CD4-positive, alpha-beta T cell treated with Interferon alpha-2 for 1 hour (primary cell): ENCODE measurements at regions not wholly inside any gene's neighbourhood (a gene's known extent, or its start where the extent isn't known, plus 50 kb on each side); places are given as distances from the start of the nearest gene placed in this dataset.

Source experiments
- DNase-seq, 2 donors: peaks; one replicate each; pipeline ENCODE4 v3.0.0-alpha.2; 2020 to 2022

DNA sequence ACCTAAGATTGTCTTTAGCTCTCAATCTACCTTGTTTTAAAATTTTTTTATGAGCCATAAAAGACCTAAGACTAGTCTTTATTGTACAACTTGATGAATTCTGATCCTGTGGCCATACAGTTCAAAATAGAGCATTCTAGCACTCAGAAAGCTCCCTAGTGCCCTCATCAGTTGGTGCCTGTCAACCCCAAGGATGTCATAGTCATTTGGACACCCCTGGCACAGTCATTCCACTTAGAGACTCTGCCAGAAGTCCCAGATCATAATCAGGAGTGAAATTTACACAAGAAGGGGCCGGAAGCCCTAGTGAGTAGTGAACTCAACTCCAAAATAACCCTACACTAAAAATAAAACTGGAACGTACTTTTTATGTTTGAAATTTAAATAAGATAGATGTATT, 80.0 kb upstream of the INSIG1 start:
- no peak for DNase-seq

GRCh38 chr7:155218276-155219153, 79.2 kb upstream of the INSIG1 start:
- DNase-seq = no peak

GRCh38 chr7:155219154-155219531, 78.5 kb upstream of the INSIG1 start:
- no peak for DNase-seq

- DNase-seq = no peak
These were observed 77.5 kb upstream of the INSIG1 start for GRCh38 chr7:155219947-155220769.

DNA sequence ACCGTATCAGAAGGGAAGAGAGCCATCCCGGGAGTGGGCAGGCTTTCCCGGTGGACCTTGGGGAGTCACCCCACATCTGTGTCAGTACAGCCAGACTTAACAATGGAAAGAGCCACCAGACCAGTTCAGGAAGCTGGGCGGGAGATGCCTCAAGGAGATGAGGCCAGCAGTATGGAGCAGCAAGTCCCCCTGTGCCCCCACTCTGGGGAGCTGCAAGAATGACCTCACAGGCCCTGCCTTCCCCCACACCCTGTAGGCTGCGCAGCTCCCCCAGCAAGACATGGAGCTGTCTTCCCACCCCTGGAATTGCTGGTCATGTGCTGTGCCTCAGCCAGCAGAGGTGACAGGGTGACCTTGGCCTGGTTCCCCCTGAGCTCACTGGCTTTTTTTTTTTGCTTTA, 76.8 kb upstream of the INSIG1 start:
- no peak for DNase-seq

DNA sequence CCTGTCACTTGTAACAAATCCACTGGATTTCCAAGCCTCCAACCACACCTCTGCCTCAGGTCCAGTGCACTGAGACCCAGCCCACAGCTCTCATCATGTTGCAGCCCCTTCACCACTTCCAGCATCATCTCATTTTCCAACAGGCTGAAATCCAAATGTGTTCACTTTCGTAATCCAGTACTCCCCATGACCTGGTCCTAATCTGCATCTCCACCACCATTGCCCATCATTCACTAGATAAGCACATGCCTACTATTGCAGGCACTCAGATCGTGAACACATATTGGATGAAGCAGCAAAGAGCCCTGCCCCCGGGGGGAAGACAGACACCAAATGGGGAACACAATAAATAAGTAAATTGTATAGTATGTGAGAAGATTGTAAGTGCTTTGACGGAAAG, 76.1 kb upstream of the INSIG1 start:
- DNase-seq = no peak

DNA sequence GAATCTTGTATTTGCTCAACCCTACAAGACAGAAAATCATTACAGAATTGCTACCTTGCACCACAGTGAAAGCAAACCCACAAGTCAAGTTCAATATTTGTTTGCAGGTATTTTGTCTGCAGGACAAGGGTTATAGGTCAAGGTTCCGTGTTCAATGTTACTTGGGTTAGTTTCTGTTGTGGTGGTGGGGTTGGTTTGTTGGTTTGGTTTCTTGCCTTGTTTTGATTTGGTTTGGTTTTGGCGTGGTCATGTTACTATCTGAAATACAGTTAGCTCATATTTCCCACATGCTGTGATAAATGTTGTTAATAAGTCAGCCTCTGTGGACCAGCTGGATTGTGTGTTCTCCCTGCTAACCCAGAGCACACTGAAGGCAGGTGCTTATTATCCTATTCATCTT, 75.6 kb upstream of the INSIG1 start:
- DNase-seq = no peak

GRCh38 chr7:155222573-155222972, 75.1 kb upstream of the INSIG1 start:
- no peak for DNase-seq

DNA sequence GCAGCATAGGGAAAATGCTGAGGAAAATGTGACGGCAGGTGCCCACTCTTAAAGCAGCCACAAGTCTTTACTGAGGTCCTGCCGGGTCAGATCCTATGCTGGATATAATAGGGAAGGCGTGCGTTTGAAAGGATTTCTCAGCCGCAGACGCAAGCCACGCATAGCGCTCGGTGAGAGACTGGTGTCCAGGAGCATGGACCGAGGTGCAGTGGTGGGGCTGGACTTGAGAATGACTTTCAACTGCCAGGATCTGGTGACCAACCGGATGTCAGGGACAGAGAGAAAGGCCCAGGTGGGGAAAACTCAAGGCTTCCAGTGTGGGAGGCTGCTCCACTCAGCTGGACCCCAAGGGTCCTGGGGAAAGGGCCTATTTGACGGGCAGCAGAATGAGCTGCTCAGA, 74.7 kb upstream of the INSIG1 start:
- no peak for DNase-seq

- DNase-seq = no peak
These were observed 74.2 kb upstream of the INSIG1 start for GRCh38 chr7:155223503-155223902.

DNA sequence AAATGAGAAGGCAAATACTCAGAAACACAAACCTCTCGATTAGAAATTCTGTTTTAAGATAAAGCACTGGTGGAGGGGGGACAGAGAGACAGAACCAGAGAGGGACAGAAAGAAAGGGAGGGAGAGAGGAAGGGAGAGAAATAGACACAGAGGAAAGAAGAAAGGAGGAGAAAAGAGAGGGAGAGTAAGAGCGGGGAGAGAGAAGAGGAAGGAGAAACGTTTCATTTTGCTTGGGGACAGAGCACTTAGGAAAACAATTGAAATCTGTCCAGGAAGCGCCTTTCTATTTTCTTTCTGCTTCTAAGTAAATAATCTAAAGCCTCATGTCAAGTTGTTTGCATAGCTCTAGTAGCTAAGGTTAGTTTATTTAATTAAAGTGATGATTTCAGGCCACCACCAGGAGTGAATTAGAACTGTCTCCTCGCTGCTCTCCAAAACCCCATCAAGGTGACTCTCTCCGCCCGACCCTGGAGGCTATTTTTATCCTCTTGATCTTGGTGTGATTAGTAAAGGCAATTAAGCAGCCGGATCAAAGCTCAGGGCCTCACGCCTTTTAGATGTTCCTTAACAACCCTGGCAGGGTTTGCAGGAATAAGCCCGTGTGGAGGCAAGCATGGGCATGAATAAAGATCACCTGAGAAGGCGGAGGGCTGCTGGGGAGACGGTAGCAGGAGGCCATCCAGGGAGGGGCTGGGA, 73.4 kb upstream of the INSIG1 start:
- no peak for DNase-seq

GRCh38 chr7:155225095-155225494, 72.6 kb upstream of the INSIG1 start:
- DNase-seq = no peak

GRCh38 chr7:155225516-155225915, 72.2 kb upstream of the INSIG1 start:
- DNase-seq = no peak

GRCh38 chr7:155226261-155227003, 71.2 kb upstream of the INSIG1 start:
- DNase-seq = no peak

DNA sequence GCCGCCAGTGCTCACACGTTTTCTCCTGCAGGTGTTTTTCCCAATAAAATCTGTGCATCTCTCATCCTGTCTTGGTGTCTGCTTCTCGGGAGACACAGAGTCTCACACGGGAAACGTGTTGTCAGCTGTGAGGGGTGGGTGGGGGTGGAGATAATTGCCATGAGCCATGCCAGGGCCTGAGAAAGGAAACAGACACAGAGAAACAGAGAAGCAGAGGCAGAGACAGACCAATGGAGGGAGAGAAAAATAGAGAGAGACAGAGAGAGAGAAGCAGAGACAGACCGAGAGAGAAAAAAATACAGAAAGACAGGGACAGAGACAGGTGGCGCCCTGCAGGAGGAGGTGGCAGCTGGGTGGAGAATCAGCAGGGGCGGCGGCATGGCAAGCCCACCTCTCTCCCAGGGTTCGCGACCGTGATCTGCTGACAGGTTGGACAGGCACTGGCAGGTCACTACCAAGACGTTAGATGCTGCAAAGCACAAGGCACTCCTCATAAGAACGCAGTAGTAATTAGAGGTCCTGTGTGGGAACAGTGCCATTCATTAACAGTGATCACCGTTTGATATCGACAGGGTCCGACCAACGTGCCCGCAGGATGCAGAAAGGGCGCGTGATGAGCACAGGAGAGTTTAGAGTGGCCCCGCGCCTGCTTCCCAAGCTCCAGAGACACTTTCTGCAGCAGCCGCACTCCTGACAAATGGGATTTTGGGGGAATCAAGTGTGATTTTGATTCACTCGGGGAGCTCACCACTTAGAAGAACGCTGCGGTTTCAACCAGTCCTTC, 70.5 kb upstream of the INSIG1 start:
- DNase-seq = no peak

DNA sequence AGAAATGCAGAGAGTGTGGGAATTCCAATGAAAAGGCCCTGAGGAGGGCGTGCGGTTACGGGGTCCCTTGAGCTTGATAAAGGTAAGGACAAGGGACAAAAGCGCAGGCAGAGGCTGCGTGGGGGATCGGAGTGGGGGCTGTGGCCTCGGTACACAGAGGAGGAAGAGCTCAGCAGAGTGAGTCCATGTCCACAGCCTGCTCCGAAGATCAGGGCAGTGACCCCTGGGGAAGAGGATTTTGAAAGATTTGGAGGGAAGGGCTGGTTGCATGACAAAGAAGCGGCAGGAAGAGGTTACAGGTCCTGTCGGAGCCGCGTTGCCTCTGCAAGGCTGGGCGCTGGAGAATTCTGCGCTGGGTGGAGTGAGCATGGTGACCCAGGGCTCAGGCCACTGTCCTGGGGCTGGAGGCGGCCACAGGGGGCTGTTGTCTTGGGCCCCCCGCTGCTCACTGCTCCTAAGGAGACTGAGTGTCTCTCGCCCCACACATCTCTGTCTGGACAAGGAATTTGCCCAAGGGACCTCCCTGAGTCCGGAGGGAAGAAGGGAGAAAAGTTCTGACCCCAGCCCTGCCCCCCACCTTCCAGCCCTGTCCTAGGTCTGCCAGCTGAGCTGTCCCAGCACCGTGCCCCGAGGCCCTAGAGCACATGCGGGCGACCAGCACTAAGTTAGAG, 69.8 kb upstream of the INSIG1 start:
- no peak for DNase-seq

GRCh38 chr7:155228459-155228845, 69.2 kb upstream of the INSIG1 start:
- DNase-seq = no peak

GRCh38 chr7:155228894-155229293, 68.8 kb upstream of the INSIG1 start:
- DNase-seq = no peak

GRCh38 chr7:155229548-155230168, 68.0 kb upstream of the INSIG1 start:
- no peak for DNase-seq

DNA sequence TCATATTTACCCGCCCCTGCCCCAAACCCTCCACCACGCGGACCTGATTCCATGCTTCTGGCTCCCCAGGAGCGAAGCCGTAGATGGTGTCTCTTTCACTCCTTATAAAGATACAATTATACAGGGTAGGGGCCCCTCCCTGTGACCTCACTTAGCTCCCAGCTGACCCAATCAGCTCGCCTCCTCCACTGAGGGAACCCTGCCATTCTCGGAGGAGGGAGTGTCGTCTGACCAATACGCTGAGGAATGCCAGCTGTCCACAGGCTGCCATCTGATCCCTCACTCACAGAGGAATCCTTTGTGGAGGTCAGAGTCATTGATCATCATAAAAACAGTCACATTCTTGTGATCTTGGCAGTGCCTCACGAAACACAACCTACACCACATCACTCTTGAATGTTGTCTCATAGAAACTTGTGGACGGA, 67.5 kb upstream of the INSIG1 start:
- no peak for DNase-seq

- DNase-seq = no peak
These were observed 66.4 kb upstream of the INSIG1 start for GRCh38 chr7:155231241-155231800.
